ENCODE measurements at regions not wholly inside any gene's neighbourhood (a gene's known extent, or its start where the extent isn't known, plus 50 kb on each side); places are given as distances from the start of the nearest gene placed in this dataset.

- no peak for TF ChIP-seq CTCF (conservative IDR thresholded peaks at IDR 0.05; ENCODE audit: low read depth, low read length)
- TF ChIP-seq EZH2 (IDR thresholded peaks at IDR 0.05; ENCODE audit: borderline replicate concordance, low read depth, low read length, poor library complexity, severe bottlenecking): no peak
Observed at GRCh38 chr15:100770661-100771584, 108.7 kb upstream of the ALDH1A3 start.
